ENCODE measurements at regions not wholly inside any gene's neighbourhood (a gene's known extent, or its start where the extent isn't known, plus 50 kb on each side); places are given as distances from the start of the nearest gene placed in this dataset.

GRCh38 chr5:174336479-174336878, 291.0 kb downstream of the NSG2 start:
- Histone ChIP-seq H3K27me3 (peaks cover 0 to 80% (median 0%) of the 10 kb centered on the region in 4 donors), H3K4me1 (no peaks in the 10 kb centered on the region), H3K4me3 (no peak overlapping the region), H3K9me3 (no peaks in the 10 kb centered on the region), H3K36me3 (no peaks in the 10 kb centered on the region), H3K27ac (no peak overlapping the region)
- TF ChIP-seq CTCF (IDR thresholded peaks at IDR 0.05) (no peak), POLR2A (IDR thresholded peaks at IDR 0.05) (no peak)
- WGBS, 2 donors = 56 to 65% methylated on average over 5 of the region's 5 CpGs
- no peak for DNase-seq
- intact Hi-C loops (cut with DNase I) = no loop called here

- no peaks in the 10 kb centered on the region for H3K4me1 ChIP-seq
- DNase-seq = no peak
- peaks cover 0 to 78% (median 0%) of the 10 kb centered on the region in 4 donors for H3K27me3 ChIP-seq
- TF ChIP-seq POLR2A (IDR thresholded peaks at IDR 0.05) (no peak), CTCF (IDR thresholded peaks at IDR 0.05) (no peak)
- H3K27ac ChIP-seq = no peak overlapping the region
- H3K36me3 ChIP-seq = no peaks in the 10 kb centered on the region
- WGBS, 2 donors = 46 to 50% methylated on average over 10 to 14 of the region's 18 CpGs
- no peaks in the 10 kb centered on the region for H3K9me3 ChIP-seq
- intact Hi-C loops (cut with DNase I) = no loop called here
- H3K4me3 ChIP-seq = no peak overlapping the region
Observed at GRCh38 chr5:174337276-174338184, 292.0 kb downstream of the NSG2 start.

GRCh38 chr5:174338185-174339010, 292.9 kb downstream of the NSG2 start:
- peaks cover 0 to 82% (median 0%) of the 10 kb centered on the region in 4 donors for H3K27me3 ChIP-seq
- 22% methylated on average over 11 to 13 of the region's 13 CpGs for WGBS, 2 donors

GRCh38 chr5:174339130-174339529, 293.6 kb downstream of the NSG2 start:
- TF ChIP-seq CTCF (IDR thresholded peaks at IDR 0.05) = no peak
- TF ChIP-seq POLR2A (IDR thresholded peaks at IDR 0.05) = no peak
- WGBS, 2 donors = 40 to 69% methylated on average over 1 to 4 of the region's 4 CpGs
- no peak for DNase-seq
- Histone ChIP-seq H3K36me3 (no peaks in the 10 kb centered on the region), H3K4me3 (no peak overlapping the region), H3K27ac (no peak overlapping the region), H3K9me3 (no peaks in the 10 kb centered on the region), H3K4me1 (no peaks in the 10 kb centered on the region), H3K27me3 (peaks cover 0 to 84% (median 0%) of the 10 kb centered on the region in 4 donors)
- intact Hi-C loops (cut with DNase I) = no loop called here

More at GRCh38 chr5:174338185-174339010, 292.9 kb downstream of the NSG2 start:
- Histone ChIP-seq H3K4me1 (no peaks in the 10 kb centered on the region), H3K9me3 (no peaks in the 10 kb centered on the region), H3K27ac (no peak overlapping the region), H3K36me3 (no peaks in the 10 kb centered on the region), H3K4me3 (no peak overlapping the region)
- no peak for DNase-seq
- intact Hi-C loops (cut with DNase I) = no loop called here
- no peak for TF ChIP-seq CTCF (IDR thresholded peaks at IDR 0.05)
- no peak for TF ChIP-seq POLR2A (IDR thresholded peaks at IDR 0.05)

- Histone ChIP-seq H3K4me1 (no peaks in the 10 kb centered on the region), H3K9me3 (no peaks in the 10 kb centered on the region), H3K36me3 (no peaks in the 10 kb centered on the region), H3K27me3 (peaks cover 0 to 82% (median 0%) of the 10 kb centered on the region in 4 donors), H3K4me3 (no peak overlapping the region), H3K27ac (no peak overlapping the region)
- TF ChIP-seq CTCF (IDR thresholded peaks at IDR 0.05) (no peak), POLR2A (IDR thresholded peaks at IDR 0.05) (no peak)
- no peak for DNase-seq
- intact Hi-C loops (cut with DNase I) = no loop called here
- 58% methylated on average over 5 of the region's 5 CpGs for WGBS, 2 donors
Observed at GRCh38 chr5:174340226-174340625, 294.7 kb downstream of the NSG2 start.
